Fibroblast of villous mesenchyme (primary cell): ENCODE measurements at regions not wholly inside any gene's neighbourhood (a gene's known extent, or its start where the extent isn't known, plus 50 kb on each side); places are given as distances from the start of the nearest gene placed in this dataset.
"Not testable (repeated sequence)": the region's sequence is repeated elsewhere in the genome, so short reads cannot be mapped to it uniquely, and the experiment has no call there.

Experiments used
- DNase-seq: peaks from one replicate; pipeline ENCODE4 v3.0.0-alpha.2; 2010; ENCODE audit warnings: low read depth
- H3K4me3 ChIP-seq: 2 replicates; pipeline ENCODE4 v1.5.1; 2011; ENCODE audit warnings: low read depth, mild to moderate bottlenecking, low read length
- CTCF ChIP-seq: IDR thresholded peaks from 2 replicates; pipeline ENCODE4 v1.5.1; 2012; ENCODE audit warnings: low read depth, mild to moderate bottlenecking, low read length; ENCODE audit not compliant: insufficient read depth

GRCh38 chr22:25453058-25453457 is 111.4 kb upstream of the GRK3 start:
- DNase-seq, result no peak
- TF ChIP-seq CTCF, result no peak
- no peak overlapping the region for H3K4me3 ChIP-seq

GRCh38 chr22:25453557-25453956 is 110.9 kb upstream of the GRK3 start:
- H3K4me3 ChIP-seq, result no peak overlapping the region
- no peak for DNase-seq
- TF ChIP-seq CTCF, result no peak

GRCh38 chr22:25456300-25457043 is 108.0 kb upstream of the GRK3 start:
- H3K4me3 ChIP-seq, DNase-seq: not testable (repeated sequence)

GRCh38 chr22:25458631-25459030 is 105.8 kb upstream of the GRK3 start:
- DNase-seq, H3K4me3 ChIP-seq: not testable (repeated sequence)

GRCh38 chr22:25460682-25461081 is 103.8 kb upstream of the GRK3 start:
- not testable (repeated sequence) for DNase-seq, H3K4me3 ChIP-seq

GRCh38 chr22:25461301-25461700 is 103.2 kb upstream of the GRK3 start:
- DNase-seq, result no peak
- TF ChIP-seq CTCF, result no peak
- H3K4me3 ChIP-seq, result no peak overlapping the region

- H3K4me3 ChIP-seq, result not testable (repeated sequence)
- peak; percentile 98 for TF ChIP-seq CTCF
- DNase-seq, result peak; percentile 68
These were observed 101.8 kb upstream of the GRK3 start for GRCh38 chr22:25462474-25463346.

GRCh38 chr22:25463347-25463628 is 101.2 kb upstream of the GRK3 start:
- not testable (repeated sequence) for DNase-seq, H3K4me3 ChIP-seq

- H3K4me3 ChIP-seq, DNase-seq: not testable (repeated sequence)
These were observed 100.1 kb upstream of the GRK3 start for GRCh38 chr22:25464326-25464725.
